SW480 (cell line): ENCODE measurements at regions not wholly inside any gene's neighbourhood (a gene's known extent, or its start where the extent isn't known, plus 50 kb on each side); places are given as distances from the start of the nearest gene placed in this dataset.
"Not testable (repeated sequence)": the region's sequence is repeated elsewhere in the genome, so short reads cannot be mapped to it uniquely, and the experiment has no call there.

Experiments used
- DNase-seq: peaks from one replicate; pipeline ENCODE4 v3.0.0-alpha.2; 2016; ENCODE audit warnings: low spot score

- no peak for DNase-seq
These were observed 189.7 kb downstream of the ACTR3B start for GRCh38 chr7:152949253-152949652.

- DNase-seq, result no peak
These were observed 190.2 kb downstream of the ACTR3B start for GRCh38 chr7:152949790-152950189.

- DNase-seq, result no peak
These were observed 196.5 kb downstream of the ACTR3B start for GRCh38 chr7:152956006-152956405.

- no peak for DNase-seq
These were observed 200.1 kb downstream of the ACTR3B start for GRCh38 chr7:152959610-152960009.

- not testable (repeated sequence) for DNase-seq
These were observed 202.2 kb downstream of the ACTR3B start for GRCh38 chr7:152961796-152962195.

- no peak for DNase-seq
These were observed 206.6 kb downstream of the ACTR3B start for GRCh38 chr7:152966189-152966588.

GRCh38 chr7:152967958-152968357 is 208.4 kb downstream of the ACTR3B start:
- no peak for DNase-seq

GRCh38 chr7:152968514-152968913 is 209.0 kb downstream of the ACTR3B start:
- no peak for DNase-seq

GRCh38 chr7:152969335-152969734 is 209.8 kb downstream of the ACTR3B start:
- no peak for DNase-seq

GRCh38 chr7:152969839-152970238 is 210.3 kb downstream of the ACTR3B start:
- no peak for DNase-seq

- no peak for DNase-seq
These were observed 210.9 kb downstream of the ACTR3B start for GRCh38 chr7:152970481-152970880.

GRCh38 chr7:152974577-152974976 is 215.0 kb downstream of the ACTR3B start:
- no peak for DNase-seq

GRCh38 chr7:152975076-152975475 is 215.5 kb downstream of the ACTR3B start:
- DNase-seq, result no peak

- DNase-seq, result no peak
These were observed 219.8 kb downstream of the ACTR3B start for GRCh38 chr7:152979376-152979775.

GRCh38 chr7:152984421-152984820 is 224.9 kb downstream of the ACTR3B start:
- no peak for DNase-seq

- no peak for DNase-seq
These were observed 226.8 kb downstream of the ACTR3B start for GRCh38 chr7:152986376-152986775.

- no peak for DNase-seq
These were observed 228.1 kb downstream of the ACTR3B start for GRCh38 chr7:152987656-152988055.

- DNase-seq, result no peak
These were observed 230.4 kb downstream of the ACTR3B start for GRCh38 chr7:152989889-152990380.

GRCh38 chr7:152998420-152998819 is 238.9 kb downstream of the ACTR3B start:
- DNase-seq, result no peak

GRCh38 chr7:153002115-153002514 is 242.6 kb downstream of the ACTR3B start:
- no peak for DNase-seq

GRCh38 chr7:153002572-153002971 is 243.0 kb downstream of the ACTR3B start:
- no peak for DNase-seq

- no peak for DNase-seq
These were observed 244.8 kb downstream of the ACTR3B start for GRCh38 chr7:153004341-153004740.

- DNase-seq, result no peak
These were observed 246.3 kb downstream of the ACTR3B start for GRCh38 chr7:153005750-153006435.

GRCh38 chr7:153006452-153006851 is 246.9 kb downstream of the ACTR3B start:
- DNase-seq, result no peak
